Stimulated activated CD8-positive, alpha-beta memory T cell treated with anti-CD3 and anti-CD28 coated beads, Interleukin-4, amount 100 ng/mL, for 24 hours (primary cell): ENCODE measurements at regions not wholly inside any gene's neighbourhood (a gene's known extent, or its start where the extent isn't known, plus 50 kb on each side); places are given as distances from the start of the nearest gene placed in this dataset.

Experiments used
- DNase-seq: peaks from one replicate; pipeline ENCODE4 v3.0.0-alpha.2; 2020; ENCODE audit warnings: low read depth

- DNase-seq, result no peak
These were observed 278.3 kb downstream of the UQCRFS1 start for GRCh38 chr19:28934631-28935030.

GRCh38 chr19:28933039-28933438, 279.9 kb downstream of the UQCRFS1 start:
- DNase-seq, result no peak

GRCh38 chr19:28932446-28932845, 280.5 kb downstream of the UQCRFS1 start:
- DNase-seq, result no peak

- no peak for DNase-seq
These were observed 283.9 kb downstream of the UQCRFS1 start for GRCh38 chr19:28929006-28929405.

GRCh38 chr19:28927456-28927855, 285.5 kb downstream of the UQCRFS1 start:
- no peak for DNase-seq

- DNase-seq, result no peak
These were observed 292.5 kb downstream of the UQCRFS1 start for GRCh38 chr19:28920269-28921066.

- DNase-seq, result no peak
These were observed 295.3 kb downstream of the UQCRFS1 start for GRCh38 chr19:28917621-28918020.

GRCh38 chr19:28915737-28916460, 297.1 kb downstream of the UQCRFS1 start:
- DNase-seq, result no peak

GRCh38 chr19:28915202-28915601, 297.7 kb downstream of the UQCRFS1 start:
- DNase-seq, result no peak

- DNase-seq, result no peak
These were observed 298.8 kb downstream of the UQCRFS1 start for GRCh38 chr19:28914173-28914572.

GRCh38 chr19:28913626-28914025, 299.3 kb downstream of the UQCRFS1 start:
- no peak for DNase-seq

- DNase-seq, result no peak
These were observed 304.0 kb downstream of the UQCRFS1 start for GRCh38 chr19:28908941-28909340.

- DNase-seq, result no peak
These were observed 305.4 kb downstream of the UQCRFS1 start for GRCh38 chr19:28907534-28907933.

- no peak for DNase-seq
These were observed 307.0 kb downstream of the UQCRFS1 start for GRCh38 chr19:28905996-28906395.

- DNase-seq, result no peak
These were observed 313.2 kb downstream of the UQCRFS1 start for GRCh38 chr19:28899703-28900102.

- DNase-seq, result no peak
These were observed 314.7 kb downstream of the UQCRFS1 start for GRCh38 chr19:28898249-28898648.

- no peak for DNase-seq
These were observed 322.8 kb downstream of the UQCRFS1 start for GRCh38 chr19:28889941-28890670.

GRCh38 chr19:28887920-28888618, 324.9 kb downstream of the UQCRFS1 start:
- no peak for DNase-seq

- no peak for DNase-seq
These were observed 326.2 kb downstream of the UQCRFS1 start for GRCh38 chr19:28886708-28887107.

- DNase-seq, result no peak
These were observed 327.0 kb downstream of the UQCRFS1 start for GRCh38 chr19:28885965-28886364.

GRCh38 chr19:28884786-28885476, 328.0 kb downstream of the UQCRFS1 start:
- DNase-seq, result no peak
